GM19238 (cell line): ENCODE measurements at regions not wholly inside any gene's neighbourhood (a gene's known extent, or its start where the extent isn't known, plus 50 kb on each side); places are given as distances from the start of the nearest gene placed in this dataset.

Experiments
- DNase-seq: peaks from one replicate; pipeline ENCODE4 v3.0.0; 2011; ENCODE audit warnings: low spot score; ENCODE audit not compliant: insufficient read length

GRCh38 chr1:232260045-232260444 lies 369.9 kb downstream of the SIPA1L2 start:
- no peak for DNase-seq

- DNase-seq: no peak
These were observed 370.6 kb downstream of the SIPA1L2 start for GRCh38 chr1:232259333-232259732.

- DNase-seq: no peak
These were observed 377.3 kb downstream of the SIPA1L2 start for GRCh38 chr1:232252546-232253118.

- no peak for DNase-seq
These were observed 379.1 kb downstream of the SIPA1L2 start for GRCh38 chr1:232250838-232251237.

- no peak for DNase-seq
These were observed 379.8 kb downstream of the SIPA1L2 start for GRCh38 chr1:232249861-232250777.

- no peak for DNase-seq
These were observed 380.6 kb downstream of the SIPA1L2 start for GRCh38 chr1:232249339-232249738.

GRCh38 chr1:232248276-232248820 lies 381.6 kb downstream of the SIPA1L2 start:
- DNase-seq: no peak

GRCh38 chr1:232247669-232248068 lies 382.3 kb downstream of the SIPA1L2 start:
- DNase-seq: no peak

GRCh38 chr1:232244426-232244825 lies 385.5 kb downstream of the SIPA1L2 start:
- no peak for DNase-seq

- DNase-seq: no peak
These were observed 389.9 kb downstream of the SIPA1L2 start for GRCh38 chr1:232239998-232240397.

GRCh38 chr1:232239522-232239921 lies 390.4 kb downstream of the SIPA1L2 start:
- no peak for DNase-seq

GRCh38 chr1:232238009-232238408 lies 391.9 kb downstream of the SIPA1L2 start:
- no peak for DNase-seq

GRCh38 chr1:232227306-232227705 lies 402.6 kb downstream of the SIPA1L2 start:
- DNase-seq: no peak

- DNase-seq: no peak
These were observed 403.7 kb downstream of the SIPA1L2 start for GRCh38 chr1:232226197-232226712.

GRCh38 chr1:232225336-232226131 lies 404.4 kb downstream of the SIPA1L2 start:
- no peak for DNase-seq

GRCh38 chr1:232223887-232224286 lies 406.0 kb downstream of the SIPA1L2 start:
- DNase-seq: no peak

GRCh38 chr1:232223183-232223708 lies 406.7 kb downstream of the SIPA1L2 start:
- DNase-seq: no peak

- no peak for DNase-seq
These were observed 407.3 kb downstream of the SIPA1L2 start for GRCh38 chr1:232222614-232223013.

- DNase-seq: no peak
These were observed 408.0 kb downstream of the SIPA1L2 start for GRCh38 chr1:232221802-232222499.
